ENCODE measurements at regions not wholly inside any gene's neighbourhood (a gene's known extent, or its start where the extent isn't known, plus 50 kb on each side); places are given as distances from the start of the nearest gene placed in this dataset.
A peak's percentile ranks its signal among the peaks of the same experiment; 100 is the strongest.

DNA sequence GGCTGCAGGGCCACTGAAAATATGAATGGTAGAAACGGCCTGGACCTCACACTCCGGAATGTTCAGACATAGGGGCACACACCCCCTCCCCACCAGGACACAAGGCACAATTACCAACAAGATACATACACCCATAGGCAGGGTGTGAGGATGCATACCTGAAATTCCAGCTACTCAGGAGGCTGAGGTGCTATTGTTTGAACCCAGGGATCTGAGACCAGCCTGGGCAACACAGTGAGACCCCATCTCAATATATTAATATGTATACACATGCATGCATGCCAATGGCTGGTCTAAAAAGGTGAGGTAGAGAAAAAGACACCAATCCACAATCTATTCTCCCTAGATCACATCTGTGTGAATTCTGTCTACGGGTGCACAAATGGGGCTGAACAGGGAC, 403.3 kb downstream of the SHANK2 start:
- no CpG with 5 or more reads among the region's 3 CpGs for WGBS (ENCODE audit: insufficient coverage)
- Histone ChIP-seq H3K4me3 (ENCODE audit: low read depth, low read length) (no peak overlapping the region), H3K9me3 (ENCODE audit: control insufficient read depth, insufficient read depth, low read length) (no peaks in the 10 kb centered on the region), H3K4me1 (ENCODE audit: control insufficient read depth, insufficient read depth, low read length) (peaks cover 16% of the 10 kb centered on the region), H3K27me3 (ENCODE audit: control insufficient read depth, insufficient read depth, low read length) (no peaks in the 10 kb centered on the region), H3K27ac (ENCODE audit: low read depth, low read length) (no peak overlapping the region), H3K36me3 (ENCODE audit: control insufficient read depth, insufficient read depth, low read length) (no peaks in the 10 kb centered on the region)
- DNase-seq (ENCODE audit: low read depth in 4 of 6, low spot score in 6 of 6) = no peak

- no peak for DNase-seq (ENCODE audit: low read depth in 4 of 6, low spot score in 6 of 6)
These were observed 401.1 kb downstream of the SHANK2 start for GRCh38 chr11:70851308-70851707.

GRCh38 chr11:70851907-70852306, 400.5 kb downstream of the SHANK2 start:
- H3K27me3 ChIP-seq (ENCODE audit: control insufficient read depth, insufficient read depth, low read length) = no peaks in the 10 kb centered on the region
- peaks cover 12% of the 10 kb centered on the region for H3K4me1 ChIP-seq (ENCODE audit: control insufficient read depth, insufficient read depth, low read length)
- 88% methylated on average over 7 of the region's 10 CpGs for WGBS (ENCODE audit: insufficient coverage)
- H3K9me3 ChIP-seq (ENCODE audit: control insufficient read depth, insufficient read depth, low read length) = no peaks in the 10 kb centered on the region
- H3K36me3 ChIP-seq (ENCODE audit: control insufficient read depth, insufficient read depth, low read length) = no peaks in the 10 kb centered on the region
- no peak for DNase-seq (ENCODE audit: low read depth in 4 of 6, low spot score in 6 of 6)
- no peak overlapping the region for H3K27ac ChIP-seq (ENCODE audit: low read depth, low read length)
- H3K4me3 ChIP-seq (ENCODE audit: low read depth, low read length) = no peak overlapping the region

More at GRCh38 chr11:70851308-70851707, 401.1 kb downstream of the SHANK2 start:
- H3K9me3 ChIP-seq (ENCODE audit: control insufficient read depth, insufficient read depth, low read length) = no peaks in the 10 kb centered on the region
- H3K27ac ChIP-seq (ENCODE audit: low read depth, low read length) = no peak overlapping the region
- whole genome bisulfite sequencing (ENCODE audit: insufficient coverage) = 100% methylated on average over 1 of the region's 3 CpGs
- H3K4me1 ChIP-seq (ENCODE audit: control insufficient read depth, insufficient read depth, low read length) = peaks cover 18% of the 10 kb centered on the region
- H3K27me3 ChIP-seq (ENCODE audit: control insufficient read depth, insufficient read depth, low read length) = no peaks in the 10 kb centered on the region
- no peak overlapping the region for H3K4me3 ChIP-seq (ENCODE audit: low read depth, low read length)
- H3K36me3 ChIP-seq (ENCODE audit: control insufficient read depth, insufficient read depth, low read length) = no peaks in the 10 kb centered on the region

GRCh38 chr11:70853068-70853769, 399.2 kb downstream of the SHANK2 start:
- no peak overlapping the region for H3K27ac ChIP-seq (ENCODE audit: low read depth, low read length)
- no peaks in the 10 kb centered on the region for H3K36me3 ChIP-seq (ENCODE audit: control insufficient read depth, insufficient read depth, low read length)
- DNase-seq (ENCODE audit: low read depth in 4 of 6, low spot score in 6 of 6) = no peak
- H3K9me3 ChIP-seq (ENCODE audit: control insufficient read depth, insufficient read depth, low read length) = no peaks in the 10 kb centered on the region
- no peak overlapping the region for H3K4me3 ChIP-seq (ENCODE audit: low read depth, low read length)
- H3K4me1 ChIP-seq (ENCODE audit: control insufficient read depth, insufficient read depth, low read length) = peaks cover 5% of the 10 kb centered on the region
- no peaks in the 10 kb centered on the region for H3K27me3 ChIP-seq (ENCODE audit: control insufficient read depth, insufficient read depth, low read length)
- 82% methylated on average over 20 of the region's 20 CpGs for WGBS (ENCODE audit: insufficient coverage)

- H3K9me3 ChIP-seq (ENCODE audit: control insufficient read depth, insufficient read depth, low read length) = no peaks in the 10 kb centered on the region
- H3K36me3 ChIP-seq (ENCODE audit: control insufficient read depth, insufficient read depth, low read length) = no peaks in the 10 kb centered on the region
- H3K27ac ChIP-seq (ENCODE audit: low read depth, low read length) = no peak overlapping the region
- no peaks in the 10 kb centered on the region for H3K27me3 ChIP-seq (ENCODE audit: control insufficient read depth, insufficient read depth, low read length)
- DNase-seq (ENCODE audit: low read depth in 4 of 6, low spot score in 6 of 6) = no peak
- no peak overlapping the region for H3K4me3 ChIP-seq (ENCODE audit: low read depth, low read length)
- 55% methylated on average over 1 of the region's 2 CpGs for WGBS (ENCODE audit: insufficient coverage)
- H3K4me1 ChIP-seq (ENCODE audit: control insufficient read depth, insufficient read depth, low read length) = peaks cover 5% of the 10 kb centered on the region
These were observed 398.6 kb downstream of the SHANK2 start for GRCh38 chr11:70853770-70854108.

DNA sequence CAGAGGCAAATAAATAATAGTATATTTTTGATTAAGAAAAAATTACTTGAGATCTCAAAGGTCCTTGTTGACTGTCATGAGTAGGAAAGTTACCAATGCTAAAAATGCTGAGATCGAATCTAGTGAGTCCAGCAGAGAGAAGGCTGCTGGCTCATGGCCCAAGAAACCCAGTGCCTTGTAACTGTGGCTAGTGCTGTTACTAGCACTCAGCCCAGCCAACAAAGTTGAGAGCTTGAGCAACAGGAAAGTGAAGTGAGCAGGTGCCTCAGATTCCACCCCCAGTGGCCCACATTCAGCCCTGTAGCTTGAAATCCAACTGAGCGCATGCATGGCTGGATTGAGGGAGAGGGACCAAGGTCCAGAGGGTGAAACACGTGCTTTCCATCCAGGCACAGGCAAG, 398.2 kb downstream of the SHANK2 start:
- H3K36me3 ChIP-seq (ENCODE audit: control insufficient read depth, insufficient read depth, low read length) = no peaks in the 10 kb centered on the region
- no peak overlapping the region for H3K27ac ChIP-seq (ENCODE audit: low read depth, low read length)
- WGBS (ENCODE audit: insufficient coverage) = 96% methylated on average over 3 of the region's 3 CpGs
- no peaks in the 10 kb centered on the region for H3K27me3 ChIP-seq (ENCODE audit: control insufficient read depth, insufficient read depth, low read length)
- no peak for DNase-seq (ENCODE audit: low read depth in 4 of 6, low spot score in 6 of 6)
- no peaks in the 10 kb centered on the region for H3K9me3 ChIP-seq (ENCODE audit: control insufficient read depth, insufficient read depth, low read length)
- no peak overlapping the region for H3K4me3 ChIP-seq (ENCODE audit: low read depth, low read length)
- peaks cover 5% of the 10 kb centered on the region for H3K4me1 ChIP-seq (ENCODE audit: control insufficient read depth, insufficient read depth, low read length)

- Histone ChIP-seq H3K36me3 (ENCODE audit: control insufficient read depth, insufficient read depth, low read length) (no peaks in the 10 kb centered on the region), H3K9me3 (ENCODE audit: control insufficient read depth, insufficient read depth, low read length) (no peaks in the 10 kb centered on the region), H3K4me1 (ENCODE audit: control insufficient read depth, insufficient read depth, low read length) (peaks cover 5% of the 10 kb centered on the region), H3K27me3 (ENCODE audit: control insufficient read depth, insufficient read depth, low read length) (no peaks in the 10 kb centered on the region), H3K4me3 (ENCODE audit: low read depth, low read length) (no peak overlapping the region), H3K27ac (ENCODE audit: low read depth, low read length) (no peak overlapping the region)
- peak in 2 of 6 donors; percentile 26 to 72 for DNase-seq (ENCODE audit: low read depth in 4 of 6, low spot score in 6 of 6)
- 29% methylated on average over 5 of the region's 6 CpGs for WGBS (ENCODE audit: insufficient coverage)
These were observed 397.3 kb downstream of the SHANK2 start for GRCh38 chr11:70854901-70855556.

- peaks cover 15% of the 10 kb centered on the region for H3K4me1 ChIP-seq (ENCODE audit: control insufficient read depth, insufficient read depth, low read length)
- H3K4me3 ChIP-seq (ENCODE audit: low read depth, low read length) = no peak overlapping the region
- H3K36me3 ChIP-seq (ENCODE audit: control insufficient read depth, insufficient read depth, low read length) = no peaks in the 10 kb centered on the region
- H3K27ac ChIP-seq (ENCODE audit: low read depth, low read length) = no peak overlapping the region
- no peak for DNase-seq (ENCODE audit: low read depth in 4 of 6, low spot score in 6 of 6)
- H3K27me3 ChIP-seq (ENCODE audit: control insufficient read depth, insufficient read depth, low read length) = no peaks in the 10 kb centered on the region
- H3K9me3 ChIP-seq (ENCODE audit: control insufficient read depth, insufficient read depth, low read length) = no peaks in the 10 kb centered on the region
- 92% methylated on average over 3 of the region's 3 CpGs for WGBS (ENCODE audit: insufficient coverage)
These were observed 394.5 kb downstream of the SHANK2 start for GRCh38 chr11:70857894-70858293.

GRCh38 chr11:70859180-70859579, 393.2 kb downstream of the SHANK2 start:
- no peaks in the 10 kb centered on the region for H3K27me3 ChIP-seq (ENCODE audit: control insufficient read depth, insufficient read depth, low read length)
- H3K4me1 ChIP-seq (ENCODE audit: control insufficient read depth, insufficient read depth, low read length) = peaks cover 20% of the 10 kb centered on the region
- no peaks in the 10 kb centered on the region for H3K9me3 ChIP-seq (ENCODE audit: control insufficient read depth, insufficient read depth, low read length)
- no peak for DNase-seq (ENCODE audit: low read depth in 4 of 6, low spot score in 6 of 6)
- H3K4me3 ChIP-seq (ENCODE audit: low read depth, low read length) = no peak overlapping the region
- 95% methylated on average over 4 of the region's 4 CpGs for WGBS (ENCODE audit: insufficient coverage)
- no peaks in the 10 kb centered on the region for H3K36me3 ChIP-seq (ENCODE audit: control insufficient read depth, insufficient read depth, low read length)
- H3K27ac ChIP-seq (ENCODE audit: low read depth, low read length) = no peak overlapping the region

DNA sequence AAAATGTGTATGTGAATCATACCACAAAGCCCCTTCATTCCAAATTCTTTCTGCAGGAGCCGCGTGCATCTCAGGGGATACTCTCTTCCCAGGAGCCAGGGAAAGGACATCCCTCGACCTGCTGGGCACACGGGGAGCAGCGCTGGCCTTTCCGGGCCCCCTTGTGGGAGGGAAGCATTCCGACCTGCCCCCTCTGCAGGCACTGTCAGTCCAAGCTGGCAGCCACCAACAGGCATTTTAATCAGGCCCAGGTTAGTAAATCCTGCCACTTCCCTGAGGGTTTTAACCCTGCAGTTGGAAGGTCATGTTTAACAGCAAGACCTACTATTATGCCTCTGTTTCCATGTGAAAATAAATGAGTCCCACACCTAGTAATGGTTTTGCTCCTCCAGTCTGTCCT, 391.5 kb downstream of the SHANK2 start:
- H3K36me3 ChIP-seq (ENCODE audit: control insufficient read depth, insufficient read depth, low read length) = no peaks in the 10 kb centered on the region

More for the DNA sequence above, 391.5 kb downstream of the SHANK2 start:
- Histone ChIP-seq H3K4me1 (ENCODE audit: control insufficient read depth, insufficient read depth, low read length) (peaks cover 17% of the 10 kb centered on the region), H3K27me3 (ENCODE audit: control insufficient read depth, insufficient read depth, low read length) (no peaks in the 10 kb centered on the region), H3K9me3 (ENCODE audit: control insufficient read depth, insufficient read depth, low read length) (no peaks in the 10 kb centered on the region), H3K27ac (ENCODE audit: low read depth, low read length) (no peak overlapping the region), H3K4me3 (ENCODE audit: low read depth, low read length) (no peak overlapping the region)
- WGBS (ENCODE audit: insufficient coverage) = 42% methylated on average over 7 of the region's 7 CpGs
- peak in 1 of 6 donors; percentile 72 for DNase-seq (ENCODE audit: low read depth in 4 of 6, low spot score in 6 of 6)
